Fibroblast of lung (primary cell): ENCODE measurements at regions not wholly inside any gene's neighbourhood (a gene's known extent, or its start where the extent isn't known, plus 50 kb on each side); places are given as distances from the start of the nearest gene placed in this dataset.

Source experiments
- DNase-seq, 2 donors: peaks; one replicate each; pipeline versions ENCODE4 v3.0.0 to v3.0.0-alpha.2; 2010; ENCODE audit warnings: low read depth in 2 of 2
- H2AFZ ChIP-seq: 2 replicates; pipeline ENCODE4 v1.5.1; 2012; ENCODE audit warnings: low read length, control low read depth, inconsistent platforms
- H3K27ac ChIP-seq: 2 replicates; pipeline ENCODE4 v1.5.1; 2011; ENCODE audit warnings: low read length, control low read depth; ENCODE audit not compliant: insufficient read depth
- H3K27me3 ChIP-seq: 2 replicates; pipeline ENCODE4 v1.5.1; 2011; ENCODE audit warnings: mild to moderate bottlenecking, low read length; ENCODE audit not compliant: control insufficient read depth, insufficient read depth
- H3K36me3 ChIP-seq: 2 replicates; pipeline ENCODE4 v1.5.1; 2011; ENCODE audit warnings: low read length; ENCODE audit not compliant: control insufficient read depth, insufficient read depth
- H3K4me1 ChIP-seq: 2 replicates; pipeline ENCODE4 v1.5.1; 2011; ENCODE audit warnings: low read length; ENCODE audit not compliant: control insufficient read depth, insufficient read depth; ENCODE audit errors: extremely low read depth
- H3K4me2 ChIP-seq: 2 replicates; pipeline ENCODE4 v1.5.1; 2011; ENCODE audit warnings: low read length, control low read depth; ENCODE audit not compliant: insufficient read depth; ENCODE audit errors: extremely low read depth
- H3K4me3 ChIP-seq, 4 experiments: fragments of 200-600 bp in 1 of 4; sonication (generic) in 1 of 4; replicated peaks in 1 of 4; 2 replicates each; pipeline ENCODE4 v1.5.1; 2011 to 2016; ENCODE audit warnings: low read length in 4 of 4, low read depth in 3 of 4, mild to moderate bottlenecking in 3 of 4, control low read depth in 2 of 4, inconsistent platforms in 1 of 4, mixed read lengths in 1 of 4; ENCODE audit not compliant: insufficient read depth in 1 of 4; ENCODE audit errors: control extremely low read depth in 1 of 4
- H3K79me2 ChIP-seq: 2 replicates; pipeline ENCODE4 v1.5.1; 2012; ENCODE audit warnings: mild to moderate bottlenecking, low read length, inconsistent platforms; ENCODE audit not compliant: control insufficient read depth, insufficient read depth
- H3K9ac ChIP-seq: 2 replicates; pipeline ENCODE4 v1.5.1; 2011; ENCODE audit warnings: mild to moderate bottlenecking, low read length, control low read depth; ENCODE audit not compliant: insufficient read depth
- H3K9me3 ChIP-seq: 2 replicates; pipeline ENCODE4 v1.5.1; 2012; ENCODE audit warnings: low read depth, low read length; ENCODE audit not compliant: control insufficient read depth, insufficient read depth
- H4K20me1 ChIP-seq: 2 replicates; pipeline ENCODE4 v1.5.1; 2011; ENCODE audit warnings: low read length; ENCODE audit not compliant: control insufficient read depth, insufficient read depth; ENCODE audit errors: extremely low read depth
- EZH2 ChIP-seq: IDR thresholded peaks from 2 replicates; pipeline ENCODE4 v1.5.1; 2012; ENCODE audit warnings: low read length, control low read depth, mild to moderate bottlenecking; ENCODE audit errors: missing control alignments
- TF ChIP-seq, protein P1 (sequence below), 2 donors: IDR thresholded peaks in 1 of 2; conservative IDR thresholded peaks in 1 of 2; 1 replicate in 1 of 2; 2 replicates in 1 of 2; pipeline ENCODE4 v1.5.1; 2011 to 2012; ENCODE audit warnings: low read length in 2 of 2, control low read depth in 1 of 2, inconsistent platforms in 1 of 2, low read depth in 1 of 2, mild to moderate bottlenecking in 1 of 2

DNA sequence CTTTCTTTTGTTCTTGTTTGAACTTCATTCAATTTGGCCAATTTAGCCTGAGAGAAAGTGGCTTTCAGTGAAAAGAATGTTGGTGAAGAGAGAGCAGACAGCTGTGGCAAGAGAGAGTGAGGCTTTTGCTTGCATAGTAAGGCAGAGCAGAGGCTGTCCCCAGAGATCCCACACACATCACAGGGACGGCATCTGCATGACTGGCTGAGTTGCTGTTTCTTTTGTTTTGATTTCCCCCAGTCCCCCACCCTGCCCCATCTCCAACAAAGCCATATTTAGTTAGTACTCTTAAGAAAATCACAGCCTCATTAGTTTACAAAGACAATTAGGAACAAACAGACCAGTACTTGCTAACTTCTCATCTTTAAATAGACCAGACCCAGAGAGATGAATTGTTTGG is 363.9 kb upstream of the SEMA6A start:
- H3K36me3 ChIP-seq = no peaks in the 10 kb centered on the region
- no peak overlapping the region for H3K27ac ChIP-seq
- no peaks in the 10 kb centered on the region for H3K9me3 ChIP-seq
- H3K27me3 ChIP-seq = no peaks in the 10 kb centered on the region
- TF ChIP-seq, protein P1, sequence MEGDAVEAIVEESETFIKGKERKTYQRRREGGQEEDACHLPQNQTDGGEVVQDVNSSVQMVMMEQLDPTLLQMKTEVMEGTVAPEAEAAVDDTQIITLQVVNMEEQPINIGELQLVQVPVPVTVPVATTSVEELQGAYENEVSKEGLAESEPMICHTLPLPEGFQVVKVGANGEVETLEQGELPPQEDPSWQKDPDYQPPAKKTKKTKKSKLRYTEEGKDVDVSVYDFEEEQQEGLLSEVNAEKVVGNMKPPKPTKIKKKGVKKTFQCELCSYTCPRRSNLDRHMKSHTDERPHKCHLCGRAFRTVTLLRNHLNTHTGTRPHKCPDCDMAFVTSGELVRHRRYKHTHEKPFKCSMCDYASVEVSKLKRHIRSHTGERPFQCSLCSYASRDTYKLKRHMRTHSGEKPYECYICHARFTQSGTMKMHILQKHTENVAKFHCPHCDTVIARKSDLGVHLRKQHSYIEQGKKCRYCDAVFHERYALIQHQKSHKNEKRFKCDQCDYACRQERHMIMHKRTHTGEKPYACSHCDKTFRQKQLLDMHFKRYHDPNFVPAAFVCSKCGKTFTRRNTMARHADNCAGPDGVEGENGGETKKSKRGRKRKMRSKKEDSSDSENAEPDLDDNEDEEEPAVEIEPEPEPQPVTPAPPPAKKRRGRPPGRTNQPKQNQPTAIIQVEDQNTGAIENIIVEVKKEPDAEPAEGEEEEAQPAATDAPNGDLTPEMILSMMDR (conservative IDR thresholded peaks at IDR 0.05 in 1 of 2, IDR thresholded peaks at IDR 0.05 in 1 of 2; ENCODE audit: low read depth in 1 of 2, low read length in 2 of 2) = no peak
- TF ChIP-seq EZH2 = no peak
- no peaks in the 10 kb centered on the region for H3K79me2 ChIP-seq
- H3K9ac ChIP-seq = no peak overlapping the region
- H4K20me1 ChIP-seq = no peaks in the 10 kb centered on the region
- H3K4me3 ChIP-seq = no peak overlapping the region
- no peaks in the 10 kb centered on the region for H3K4me1 ChIP-seq
- DNase-seq = no peak
- no peak overlapping the region for H3K4me2 ChIP-seq
- no peak overlapping the region for H2AFZ ChIP-seq

DNA sequence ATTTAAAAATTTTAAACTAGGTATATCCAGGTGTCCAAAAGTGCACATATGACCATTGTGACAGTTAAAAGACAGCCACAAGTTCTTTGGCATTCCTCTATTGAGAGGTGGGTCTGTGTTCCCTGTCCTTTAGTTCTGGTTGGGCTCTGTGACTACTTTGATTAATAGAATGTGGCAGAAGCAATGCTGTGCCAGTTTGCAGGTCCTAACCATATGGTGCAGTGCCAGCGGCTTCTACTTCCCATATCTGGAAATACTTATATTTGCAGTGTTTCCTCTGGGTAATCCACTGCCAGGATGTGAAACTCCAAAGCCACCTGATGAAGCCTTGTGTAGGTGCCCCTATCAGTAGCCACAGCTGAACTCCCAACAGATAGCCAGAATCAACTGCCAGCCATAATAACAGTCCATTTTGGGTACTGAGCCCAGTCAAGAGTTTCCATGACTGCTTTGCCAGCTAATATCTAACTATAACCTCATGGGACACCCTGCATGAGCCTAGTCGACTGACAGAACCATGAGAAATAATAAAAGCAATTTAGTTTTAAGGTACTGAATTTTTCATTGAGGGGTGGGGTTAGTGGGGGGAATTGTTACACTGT is 361.0 kb upstream of the SEMA6A start:
- Histone ChIP-seq H3K36me3 (no peaks in the 10 kb centered on the region), H3K79me2 (no peaks in the 10 kb centered on the region), H3K27me3 (no peaks in the 10 kb centered on the region), H3K9me3 (no peaks in the 10 kb centered on the region), H2AFZ (no peak overlapping the region), H4K20me1 (no peaks in the 10 kb centered on the region), H3K27ac (no peak overlapping the region), H3K4me3 (no peak overlapping the region), H3K4me1 (no peaks in the 10 kb centered on the region), H3K9ac (no peak overlapping the region), H3K4me2 (no peak overlapping the region)
- DNase-seq = no peak
- TF ChIP-seq, protein P1 (conservative IDR thresholded peaks at IDR 0.05 in 1 of 2, IDR thresholded peaks at IDR 0.05 in 1 of 2; ENCODE audit: low read depth in 1 of 2, low read length in 2 of 2) = no peak
- TF ChIP-seq EZH2 = no peak

DNA sequence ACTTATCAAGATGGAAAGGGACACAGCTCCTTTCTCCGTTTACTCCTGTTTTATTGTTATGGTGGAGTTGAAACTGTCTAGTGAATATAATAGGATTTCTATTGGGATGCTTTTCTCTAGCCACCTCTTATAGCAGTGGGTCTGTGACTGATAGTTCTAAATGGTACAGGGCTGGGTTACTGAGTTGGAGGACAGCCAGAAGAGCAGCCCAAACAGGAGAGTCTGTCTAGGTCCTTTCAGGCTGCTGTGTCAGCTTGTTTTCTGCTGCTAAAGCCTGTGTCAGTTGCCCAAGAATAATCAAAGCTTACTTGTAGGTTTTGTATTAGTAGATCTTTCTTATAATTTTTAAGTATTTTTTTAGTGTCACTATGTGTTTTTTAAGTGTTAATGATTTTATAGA is 356.0 kb upstream of the SEMA6A start:
- no peak overlapping the region for H3K27ac ChIP-seq
- H3K79me2 ChIP-seq = no peaks in the 10 kb centered on the region
- no peaks in the 10 kb centered on the region for H4K20me1 ChIP-seq
- no peak overlapping the region for H3K4me2 ChIP-seq
- no peaks in the 10 kb centered on the region for H3K4me1 ChIP-seq
- DNase-seq = no peak
- H2AFZ ChIP-seq = no peak overlapping the region
- H3K36me3 ChIP-seq = no peaks in the 10 kb centered on the region
- no peaks in the 10 kb centered on the region for H3K27me3 ChIP-seq
- no peak overlapping the region for H3K9ac ChIP-seq
- TF ChIP-seq, protein P1 (conservative IDR thresholded peaks at IDR 0.05 in 1 of 2, IDR thresholded peaks at IDR 0.05 in 1 of 2; ENCODE audit: low read depth in 1 of 2, low read length in 2 of 2) = no peak
- TF ChIP-seq EZH2 = no peak
- no peaks in the 10 kb centered on the region for H3K9me3 ChIP-seq
- no peak overlapping the region for H3K4me3 ChIP-seq
